ENCODE measurements at regions not wholly inside any gene's neighbourhood (a gene's known extent, or its start where the extent isn't known, plus 50 kb on each side); places are given as distances from the start of the nearest gene placed in this dataset.

- H3K4me1 ChIP-seq: no peaks in the 10 kb centered on the region
- no peak for TF ChIP-seq CTCF (IDR thresholded peaks at IDR 0.05)
- no peaks in the 10 kb centered on the region for H3K27me3 ChIP-seq
- ATAC-seq: no peak
- H3K27ac ChIP-seq: no peak overlapping the region
- intact Hi-C loops (cut with DNase I): no loop called here
- H3K4me3 ChIP-seq: no peak overlapping the region
- DNase-seq: no peak
- H3K36me3 ChIP-seq: no peaks in the 10 kb centered on the region
- H3K9me3 ChIP-seq: no peaks in the 10 kb centered on the region
Measured at GRCh38 chr10:10544890-10545289, 472.8 kb upstream of the CELF2 start.

GRCh38 chr10:10545771-10546170, 471.9 kb upstream of the CELF2 start:
- Histone ChIP-seq H3K27me3 (no peaks in the 10 kb centered on the region), H3K4me1 (no peaks in the 10 kb centered on the region), H3K27ac (no peak overlapping the region), H3K4me3 (no peak overlapping the region), H3K9me3 (no peaks in the 10 kb centered on the region), H3K36me3 (no peaks in the 10 kb centered on the region)
- DNase-seq (no peak), ATAC-seq (no peak)
- intact Hi-C loops (cut with DNase I): no loop called here
- no peak for TF ChIP-seq CTCF (IDR thresholded peaks at IDR 0.05)

- no peak overlapping the region for H3K4me3 ChIP-seq
- TF ChIP-seq CTCF (IDR thresholded peaks at IDR 0.05): no peak
- H3K27ac ChIP-seq: no peak overlapping the region
- H3K9me3 ChIP-seq: no peaks in the 10 kb centered on the region
- ATAC-seq (no peak), DNase-seq (no peak)
- intact Hi-C loops (cut with DNase I): no loop called here
- H3K27me3 ChIP-seq: no peaks in the 10 kb centered on the region
- no peaks in the 10 kb centered on the region for H3K4me1 ChIP-seq
- no peaks in the 10 kb centered on the region for H3K36me3 ChIP-seq
Measured at GRCh38 chr10:10551596-10552301, 465.9 kb upstream of the CELF2 start.

GRCh38 chr10:10552948-10553347, 464.7 kb upstream of the CELF2 start:
- intact Hi-C loops (cut with DNase I): no loop called here
- H3K4me1 ChIP-seq: no peaks in the 10 kb centered on the region

GRCh38 chr10:10564081-10564794, 453.4 kb upstream of the CELF2 start:
- no peaks in the 10 kb centered on the region for H3K27me3 ChIP-seq
- no peak overlapping the region for H3K4me3 ChIP-seq
- H3K27ac ChIP-seq: no peak overlapping the region
- intact Hi-C loops (cut with DNase I): no loop called here
- H3K9me3 ChIP-seq: no peaks in the 10 kb centered on the region
- DNase-seq: no peak
- no peaks in the 10 kb centered on the region for H3K36me3 ChIP-seq
- no peak for ATAC-seq
- no peaks in the 10 kb centered on the region for H3K4me1 ChIP-seq
- TF ChIP-seq CTCF (IDR thresholded peaks at IDR 0.05): no peak

More at GRCh38 chr10:10552948-10553347, 464.7 kb upstream of the CELF2 start:
- Histone ChIP-seq H3K27me3 (no peaks in the 10 kb centered on the region), H3K27ac (no peak overlapping the region), H3K36me3 (no peaks in the 10 kb centered on the region), H3K9me3 (no peaks in the 10 kb centered on the region), H3K4me3 (no peak overlapping the region)
- DNase-seq (no peak), ATAC-seq (no peak)
- TF ChIP-seq CTCF (IDR thresholded peaks at IDR 0.05): no peak
